Hematopoietic multipotent progenitor cell treated with erythropoietin and hydrocortisone succinate and interleukin-3 and kit ligand, for 8 days (in vitro differentiated cells): ENCODE measurements at regions not wholly inside any gene's neighbourhood (a gene's known extent, or its start where the extent isn't known, plus 50 kb on each side); places are given as distances from the start of the nearest gene placed in this dataset.

Experiments
- DNase-seq: peaks from one replicate; pipeline ENCODE4 v3.0.0-alpha.2; 2015

DNA sequence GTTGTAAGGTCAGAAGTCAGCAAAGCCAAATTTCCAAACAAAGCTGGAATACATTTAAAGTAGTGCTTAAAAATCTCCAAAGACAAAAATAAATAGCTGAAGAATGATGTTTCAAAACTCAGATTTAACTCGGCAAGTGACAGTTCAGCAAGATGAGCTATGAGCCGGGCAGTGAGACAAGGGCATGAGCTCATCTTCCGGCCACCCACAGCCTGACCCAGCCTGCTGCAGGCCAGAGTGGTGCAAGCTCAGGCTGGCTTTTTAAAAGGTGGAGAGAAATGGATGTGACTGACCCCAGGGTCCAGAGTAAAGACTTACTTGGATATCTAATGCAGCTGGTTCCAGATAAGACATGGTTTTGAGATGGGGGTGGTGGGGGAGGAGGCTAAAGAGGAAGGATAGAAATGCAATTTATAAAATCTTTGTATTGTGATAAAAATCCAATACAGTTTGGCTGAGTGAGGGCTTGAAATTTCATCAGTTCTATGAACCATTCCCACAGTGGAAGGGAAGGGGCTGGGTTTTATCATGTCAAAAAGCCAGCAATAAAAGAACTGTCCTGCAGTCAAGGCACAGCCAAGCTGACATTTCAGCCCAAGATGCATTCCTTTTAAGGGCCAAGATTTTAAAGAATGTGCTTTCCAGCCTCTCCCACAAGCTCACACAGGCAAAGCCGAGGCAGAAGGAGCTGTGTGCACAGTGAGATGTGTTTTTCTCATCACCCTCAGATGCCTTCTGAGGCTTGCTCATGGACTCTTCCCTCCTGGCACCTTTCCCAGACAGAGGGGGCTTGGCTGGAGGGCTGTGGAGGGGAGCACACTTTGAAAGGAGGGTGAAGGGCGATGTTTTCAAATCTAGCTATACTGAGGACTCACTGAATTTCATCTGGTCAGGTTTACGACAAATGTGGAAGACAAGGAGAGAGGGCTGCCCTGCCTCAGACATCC is 97.9 kb upstream of the KLHL29 start:
- DNase-seq: no peak

GRCh38 chr2:23289671-23290070 is 95.3 kb upstream of the KLHL29 start:
- no peak for DNase-seq

DNA sequence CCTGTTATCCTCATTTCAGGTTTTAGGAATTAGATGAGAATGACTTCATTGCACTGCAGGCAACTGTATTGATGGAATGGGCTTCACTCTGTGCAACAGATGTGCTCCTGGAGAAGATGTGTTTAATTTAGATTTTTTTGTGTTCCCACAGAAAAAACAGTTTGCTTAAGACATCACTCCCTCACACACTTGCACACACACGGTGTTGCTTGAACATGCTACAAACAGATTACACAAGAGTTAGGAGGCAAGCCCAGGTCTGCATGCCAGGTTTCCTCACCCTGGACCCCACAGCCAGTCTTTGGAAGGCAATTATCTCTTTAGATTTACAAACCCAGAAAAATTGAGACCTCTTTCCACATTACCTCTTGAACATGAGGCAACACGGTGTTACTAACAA is 93.7 kb upstream of the KLHL29 start:
- no peak for DNase-seq

- no peak for DNase-seq
These were observed 93.0 kb upstream of the KLHL29 start for GRCh38 chr2:23292024-23292423.

DNA sequence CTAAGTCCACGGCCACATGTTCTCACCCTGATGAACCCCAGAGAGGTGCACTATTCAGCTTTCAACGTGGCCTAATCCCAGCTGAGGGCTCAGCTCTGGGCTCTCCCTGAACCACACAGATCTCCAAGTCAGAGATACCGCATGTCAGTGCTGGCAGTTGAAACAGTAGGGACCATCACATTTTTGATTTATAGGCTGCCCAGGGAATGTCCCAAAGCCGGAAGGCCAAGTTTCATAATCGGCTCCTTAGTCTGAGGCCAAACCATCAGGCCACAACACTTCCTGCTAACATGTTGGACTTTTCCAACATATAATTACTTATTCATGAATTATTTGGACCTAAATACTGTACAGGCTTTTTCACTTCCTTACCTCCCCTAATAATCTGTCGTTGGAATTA is 91.9 kb upstream of the KLHL29 start:
- no peak for DNase-seq

- DNase-seq: no peak
These were observed 91.2 kb upstream of the KLHL29 start for GRCh38 chr2:23293731-23294130.

DNA sequence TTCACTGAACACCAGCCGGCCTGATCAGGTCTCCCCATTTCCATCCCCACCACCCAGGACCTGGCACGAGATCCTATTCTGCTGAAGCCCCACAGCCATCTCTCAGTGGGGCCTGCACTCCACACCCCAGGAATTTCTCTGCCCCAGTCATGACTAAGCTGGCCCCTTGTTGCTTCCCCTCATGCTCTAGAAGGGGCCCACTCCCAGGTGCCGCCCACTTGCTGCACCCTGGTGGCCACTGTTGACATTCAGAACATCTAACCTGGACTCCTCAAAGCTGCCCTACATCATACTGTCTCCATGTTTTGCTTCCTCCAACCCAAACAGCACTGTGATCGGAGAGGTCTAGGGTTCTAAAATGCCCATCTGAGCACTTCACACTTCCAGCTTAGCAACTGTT is 90.7 kb upstream of the KLHL29 start:
- DNase-seq: no peak

GRCh38 chr2:23296691-23297090 is 88.3 kb upstream of the KLHL29 start:
- no peak for DNase-seq

- no peak for DNase-seq
These were observed 87.9 kb upstream of the KLHL29 start for GRCh38 chr2:23297112-23297511.

DNA sequence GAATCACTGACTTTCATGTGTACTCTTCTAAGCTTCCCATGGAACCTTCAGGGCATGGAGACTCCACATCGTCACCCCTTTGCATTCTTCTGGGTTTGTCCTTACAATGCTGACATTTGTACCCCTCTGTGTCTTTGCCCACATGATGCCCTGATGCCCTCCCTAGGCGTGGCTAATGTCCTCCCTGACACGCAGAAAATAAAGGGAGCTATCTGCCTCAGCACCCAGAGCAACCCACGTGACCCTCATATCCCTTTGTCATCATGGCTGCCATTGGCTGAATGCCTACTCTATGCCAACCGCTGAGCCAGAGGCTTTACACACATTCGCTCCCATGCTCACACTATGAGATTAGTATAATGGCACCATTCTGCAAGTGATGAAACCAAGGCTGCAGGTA is 86.4 kb upstream of the KLHL29 start:
- DNase-seq: no peak

GRCh38 chr2:23299476-23300195 is 85.3 kb upstream of the KLHL29 start:
- no peak for DNase-seq

- DNase-seq: no peak
These were observed 83.8 kb upstream of the KLHL29 start for GRCh38 chr2:23301136-23301535.

DNA sequence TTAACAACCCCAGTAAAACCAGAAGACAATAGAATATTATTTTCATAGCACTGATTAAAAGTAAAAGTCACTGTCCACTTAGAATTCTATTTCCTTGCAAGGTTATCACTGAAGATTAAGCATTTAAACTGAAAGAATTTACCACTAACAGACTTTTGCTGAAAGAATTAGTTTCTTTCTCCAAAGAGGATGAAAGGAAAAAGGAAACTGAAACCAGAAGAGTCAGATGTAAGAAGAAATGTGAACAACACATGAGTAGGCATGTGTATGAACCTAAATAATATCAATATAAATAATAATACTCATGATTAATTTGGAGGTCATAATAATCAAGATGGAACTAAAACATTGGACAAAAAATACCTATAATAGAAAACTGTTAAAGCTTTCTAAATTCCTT is 82.4 kb upstream of the KLHL29 start:
- DNase-seq: no peak

GRCh38 chr2:23306401-23306800 is 78.6 kb upstream of the KLHL29 start:
- no peak for DNase-seq

DNA sequence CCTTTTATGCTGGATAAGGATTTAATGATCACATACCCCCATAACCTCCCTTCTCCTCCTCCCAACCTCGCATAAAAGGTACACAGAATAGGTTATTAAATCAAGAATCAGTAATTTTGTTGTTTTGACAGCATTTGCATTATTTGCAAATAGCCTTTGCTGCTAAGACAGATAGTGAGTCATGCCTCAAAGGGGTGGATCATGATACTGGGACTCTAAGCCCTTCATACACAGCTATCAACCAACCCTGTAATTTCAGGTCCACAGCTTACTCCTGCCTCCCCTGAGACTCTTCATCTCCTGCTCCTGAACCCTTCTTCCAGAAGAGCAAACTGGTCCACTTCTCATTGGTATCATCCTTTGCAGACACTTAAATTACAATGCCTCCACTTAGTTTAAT is 73.8 kb upstream of the KLHL29 start:
- DNase-seq: no peak

DNA sequence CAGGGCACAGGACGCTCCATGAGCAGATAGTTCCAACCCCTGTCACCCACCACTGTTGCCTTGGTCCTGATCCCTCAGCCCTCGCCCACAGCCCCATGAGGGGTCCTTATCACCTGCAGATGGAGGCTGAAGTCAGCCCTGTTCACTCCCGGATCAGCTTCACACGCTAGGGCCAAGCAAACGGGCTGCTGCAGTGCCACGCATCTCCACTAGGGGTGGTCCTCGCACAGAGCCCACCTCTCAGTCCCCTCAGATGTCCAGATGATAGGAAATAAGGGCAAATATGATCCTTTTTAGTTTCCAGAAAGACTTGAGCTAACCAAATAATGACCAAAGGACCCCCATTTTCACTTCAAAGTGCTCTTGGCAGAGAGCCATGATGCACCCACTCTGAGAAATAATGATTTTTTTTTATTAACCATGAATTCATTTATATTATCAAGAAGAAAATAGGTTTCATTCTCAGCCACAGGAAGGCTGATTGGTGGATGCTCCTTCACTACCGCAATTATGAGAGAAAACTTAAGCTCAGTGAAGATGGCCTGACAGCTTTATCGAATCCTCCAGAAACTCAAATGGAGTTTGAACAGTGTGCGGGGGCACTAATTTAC is 71.9 kb upstream of the KLHL29 start:
- peak; percentile 13 for DNase-seq

DNA sequence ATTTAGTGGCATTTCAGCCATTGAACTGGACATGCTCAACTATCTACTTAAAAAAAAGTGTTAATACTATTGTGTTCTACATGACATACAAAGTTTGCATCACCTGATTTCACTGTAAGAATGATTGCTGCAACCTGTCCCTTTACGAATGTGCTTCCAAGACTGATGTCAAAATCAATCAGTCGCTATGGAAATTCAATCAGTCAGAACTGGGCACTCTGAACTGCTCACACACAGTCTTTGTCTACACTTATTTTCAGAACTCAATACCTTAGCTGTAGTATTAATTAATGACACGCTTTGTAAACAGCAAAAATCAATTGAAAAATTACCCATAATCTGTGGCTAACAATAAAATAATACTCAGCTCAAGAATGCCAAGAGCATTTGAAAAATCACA is 70.3 kb upstream of the KLHL29 start:
- DNase-seq: no peak

GRCh38 chr2:23320058-23320457 is 64.9 kb upstream of the KLHL29 start:
- no peak for DNase-seq

DNA sequence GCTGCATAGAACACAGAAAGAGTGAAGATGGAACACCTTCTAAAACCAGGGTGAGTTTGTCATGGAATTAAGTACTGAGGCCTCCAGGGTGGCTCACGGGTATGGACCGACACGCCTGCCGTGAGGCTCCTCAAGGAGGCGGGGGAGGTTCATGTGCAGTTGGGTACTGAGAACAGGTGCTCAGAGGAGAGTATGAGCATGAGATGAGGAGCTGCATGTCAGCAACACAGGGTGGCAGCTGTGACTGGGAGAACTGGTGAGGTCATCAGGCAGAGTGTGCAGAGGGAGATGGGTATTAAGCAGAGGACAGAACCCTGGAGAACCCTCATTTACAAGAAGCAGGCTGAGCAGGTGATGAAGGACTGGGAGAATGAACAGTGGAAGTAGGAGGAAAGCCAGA is 63.2 kb upstream of the KLHL29 start:
- no peak for DNase-seq

- no peak for DNase-seq
These were observed 62.3 kb upstream of the KLHL29 start for GRCh38 chr2:23322567-23323197.

DNA sequence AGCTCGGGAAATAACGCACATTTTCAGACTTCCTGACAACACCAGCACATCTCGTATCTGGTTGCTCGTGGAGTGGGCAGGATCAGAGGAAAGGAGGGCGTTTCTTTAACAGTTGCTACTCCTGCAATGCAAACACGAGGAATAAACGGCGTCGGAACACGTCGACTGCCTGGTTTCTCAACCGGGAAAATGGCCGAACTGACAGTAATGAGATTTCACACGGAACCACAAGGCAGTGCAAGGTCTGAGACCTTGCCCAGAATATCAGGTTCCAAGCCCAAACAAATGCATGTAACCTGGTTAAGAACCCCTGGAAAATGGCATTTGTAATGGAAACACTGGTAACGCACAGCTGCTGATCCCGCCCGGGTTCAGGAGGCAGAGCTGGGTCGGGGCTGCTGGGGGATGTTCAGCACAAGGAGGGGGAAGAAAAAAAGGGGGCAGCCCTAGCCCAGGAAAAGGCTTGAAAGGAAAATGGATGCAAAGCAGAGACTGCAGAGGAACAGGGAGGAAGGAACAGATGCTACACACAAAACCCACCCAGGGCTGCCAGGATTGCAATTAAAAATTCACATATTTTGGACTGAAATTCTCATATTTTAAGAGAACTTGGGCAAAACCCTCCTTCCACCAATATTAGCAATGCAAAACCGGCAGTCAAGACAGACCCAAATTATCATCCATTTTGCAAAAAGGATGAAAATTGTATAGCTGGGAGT is 61.6 kb upstream of the KLHL29 start:
- no peak for DNase-seq

DNA sequence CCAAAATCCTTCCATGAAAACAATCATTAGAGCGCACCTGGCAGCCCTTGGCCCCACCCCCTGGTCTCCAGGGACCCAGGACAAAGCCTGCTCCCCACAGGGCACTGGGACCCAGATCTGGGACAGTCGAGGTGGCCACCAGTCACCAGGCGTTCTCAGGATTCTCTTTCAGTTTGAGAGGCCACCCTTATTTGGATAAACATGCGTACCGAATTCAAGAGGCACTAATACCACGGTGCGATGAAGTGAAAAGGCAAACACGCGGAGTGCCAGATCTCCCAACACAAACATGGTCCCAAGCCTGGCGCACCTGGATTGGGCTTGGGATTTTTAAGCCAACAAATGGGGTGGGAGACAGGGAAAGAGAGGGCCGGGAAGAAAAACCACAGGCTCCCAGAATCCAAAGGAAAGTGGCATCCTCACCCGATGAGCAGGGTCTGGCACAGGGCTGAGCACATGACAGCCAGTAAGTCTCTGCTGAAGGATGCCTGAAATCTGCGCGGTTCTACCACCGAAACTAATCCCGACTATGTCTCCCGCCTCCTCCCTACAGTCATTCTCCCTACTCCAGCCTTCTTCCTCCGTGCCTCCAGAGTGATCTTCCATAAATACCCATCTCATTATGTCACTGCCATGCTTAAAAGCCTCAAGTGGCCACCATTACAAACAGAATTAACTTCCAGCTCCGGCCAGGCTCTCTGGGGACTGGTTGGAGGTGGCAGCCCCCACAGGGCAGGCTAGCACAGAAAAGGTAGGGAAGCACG is 60.9 kb upstream of the KLHL29 start:
- DNase-seq: no peak
